H1 (cell line): ENCODE measurements at regions not wholly inside any gene's neighbourhood (a gene's known extent, or its start where the extent isn't known, plus 50 kb on each side); places are given as distances from the start of the nearest gene placed in this dataset.

Experiments
- ATF3 ChIP-seq: IDR thresholded peaks from 2 replicates; pipeline ENCODE4 v1.6.1; 2011; ENCODE audit warnings: low read depth, mild to moderate bottlenecking, low read length; ENCODE audit not compliant: insufficient read depth
- EGR1 ChIP-seq: IDR thresholded peaks from 2 replicates; pipeline ENCODE4 v1.6.1; 2011; ENCODE audit warnings: low read depth, low read length, borderline replicate concordance
- GABPA ChIP-seq: IDR thresholded peaks from 2 replicates; pipeline ENCODE4 v1.6.1; 2011; ENCODE audit warnings: mild to moderate bottlenecking, low read length, moderate library complexity, borderline replicate concordance; ENCODE audit not compliant: insufficient read depth
- TAF1 ChIP-seq: IDR thresholded peaks from 2 replicates; pipeline ENCODE4 v1.6.1; 2011; ENCODE audit warnings: mild to moderate bottlenecking, low read depth, low read length

DNA sequence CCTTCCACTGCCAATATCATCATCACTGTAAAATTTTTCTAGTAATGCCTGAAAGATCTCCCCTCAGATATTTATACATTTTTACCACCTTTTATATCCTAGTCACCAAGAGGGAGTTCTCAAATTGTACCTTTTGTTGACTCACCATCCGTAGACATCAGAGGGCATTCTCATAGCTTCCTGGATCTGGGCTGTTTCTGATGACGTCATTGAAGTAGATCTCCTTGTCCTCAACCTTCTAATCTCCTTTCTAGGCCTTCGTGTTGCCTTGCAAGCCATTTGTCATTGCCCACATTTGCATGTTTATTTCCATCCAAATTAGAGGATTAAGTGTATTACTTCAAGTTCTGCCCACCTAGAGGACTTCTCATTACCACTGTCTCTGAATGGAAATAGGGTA is 193.4 kb upstream of the NRXN1 start (continued):
- TF ChIP-seq EGR1 (no peak), TAF1 (no peak), ATF3 (no peak), GABPA (no peak)
